ENCODE measurements at regions not wholly inside any gene's neighbourhood (a gene's known extent, or its start where the extent isn't known, plus 50 kb on each side); places are given as distances from the start of the nearest gene placed in this dataset.

- no peak for DNase-seq
Measured at GRCh38 chr12:91418221-91419090, 235.8 kb upstream of the DCN start.

GRCh38 chr12:91417650-91418049 lies 235.0 kb upstream of the DCN start:
- no peak for DNase-seq

DNA sequence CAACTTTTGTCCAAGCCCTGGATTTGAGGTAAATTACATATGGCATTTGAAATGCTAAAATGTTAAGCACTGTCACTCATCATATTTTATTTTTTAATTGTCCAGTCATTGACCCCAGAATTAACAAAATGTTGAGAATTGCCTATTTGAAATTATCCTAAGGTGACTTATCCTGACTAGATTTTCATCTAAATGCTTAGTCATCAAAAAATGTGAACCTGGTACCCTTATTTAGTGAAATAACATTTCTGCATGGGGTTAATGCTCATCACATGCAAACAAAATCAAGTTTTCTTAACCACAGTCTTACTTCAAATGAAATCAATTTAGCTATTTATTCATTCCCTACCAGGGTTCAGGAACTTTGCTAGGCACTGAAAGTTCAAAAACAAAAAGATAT lies 232.0 kb upstream of the DCN start:
- DNase-seq: no peak

- no peak for DNase-seq
Measured at GRCh38 chr12:91413581-91414546, 231.2 kb upstream of the DCN start.

GRCh38 chr12:91406920-91407341 lies 224.3 kb upstream of the DCN start:
- no peak for DNase-seq

DNA sequence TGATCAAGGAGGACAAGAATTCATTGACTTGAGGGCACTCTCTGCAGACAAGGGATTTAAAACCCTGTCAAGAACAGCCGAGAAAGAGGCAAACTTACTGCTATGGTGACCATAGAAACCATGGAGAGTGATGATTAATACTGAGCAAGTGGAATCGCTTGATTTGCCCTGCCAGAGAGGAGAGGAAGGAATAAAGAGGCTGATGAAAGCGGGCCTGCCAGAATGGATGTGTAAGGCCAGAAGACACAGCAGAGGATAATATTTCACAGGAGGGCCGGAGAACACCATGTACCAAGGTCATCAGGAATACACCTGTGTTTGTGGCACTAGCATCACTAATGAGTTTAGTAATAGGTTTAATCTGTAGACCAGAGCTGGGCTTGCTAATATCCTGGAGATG lies 221.8 kb upstream of the DCN start:
- DNase-seq: no peak

- DNase-seq: no peak
Measured at GRCh38 chr12:91401190-91401589, 218.6 kb upstream of the DCN start.

GRCh38 chr12:91400271-91400670 lies 217.7 kb upstream of the DCN start:
- DNase-seq: no peak

DNA sequence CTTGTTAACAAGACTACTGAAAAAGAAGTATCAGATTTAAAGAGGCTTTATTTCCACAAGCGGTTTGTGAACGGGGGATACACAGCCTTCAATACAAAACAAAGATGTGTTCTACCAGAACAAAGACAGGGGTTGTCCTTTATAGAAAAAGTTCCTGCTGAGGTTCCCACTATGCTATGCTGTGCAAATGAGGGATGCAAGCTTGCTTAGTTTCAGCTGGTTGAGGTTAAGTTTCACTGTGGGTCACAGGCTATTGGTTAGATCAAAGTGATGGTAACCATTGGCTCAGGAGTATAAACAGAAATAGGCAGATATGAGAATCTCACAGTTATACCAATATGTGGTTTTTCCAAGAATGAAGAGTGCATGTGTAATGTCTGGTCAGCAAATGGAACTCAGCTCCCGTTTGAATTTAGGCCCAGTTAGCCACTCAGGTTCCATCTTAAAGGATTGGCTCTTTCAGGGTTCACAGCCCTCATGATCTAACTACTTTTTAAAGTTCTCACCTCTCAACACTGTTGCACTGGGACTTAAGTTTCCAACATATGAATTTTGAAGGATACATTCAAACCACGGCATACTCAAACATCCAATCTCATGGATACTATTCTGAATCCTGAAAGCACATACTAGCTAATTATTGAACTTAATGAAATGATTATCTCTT lies 215.4 kb upstream of the DCN start:
- no peak for DNase-seq

GRCh38 chr12:91396293-91396692 lies 213.7 kb upstream of the DCN start:
- no peak for DNase-seq

GRCh38 chr12:91395628-91396135 lies 213.1 kb upstream of the DCN start:
- no peak for DNase-seq

DNA sequence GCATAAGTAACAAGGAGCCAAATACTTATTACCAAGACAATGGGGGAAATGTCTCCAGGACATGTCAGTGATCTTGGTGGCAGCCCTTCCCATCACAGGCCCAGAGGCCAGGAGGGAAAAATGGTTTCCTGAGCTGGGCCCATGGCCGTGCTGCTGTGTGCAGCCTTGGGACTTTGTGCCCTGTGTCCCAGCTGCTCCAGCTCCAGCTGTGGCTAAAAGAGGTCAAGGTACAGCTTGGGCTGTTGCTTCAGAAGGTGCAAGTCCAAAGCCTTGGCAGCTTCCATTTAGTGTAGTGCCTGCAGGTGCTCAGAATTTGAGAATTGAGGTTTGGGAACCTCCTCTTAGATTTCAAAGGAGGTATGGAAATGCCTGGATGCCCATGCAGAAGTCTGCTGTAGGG lies 212.3 kb upstream of the DCN start:
- DNase-seq: no peak

GRCh38 chr12:91388573-91388972 lies 206.0 kb upstream of the DCN start:
- DNase-seq: no peak

- no peak for DNase-seq
Measured at GRCh38 chr12:91387461-91388134, 205.0 kb upstream of the DCN start.

- no peak for DNase-seq
Measured at GRCh38 chr12:91384806-91385205, 202.2 kb upstream of the DCN start.

- no peak for DNase-seq
Measured at GRCh38 chr12:91384366-91384765, 201.7 kb upstream of the DCN start.

- DNase-seq: no peak
Measured at GRCh38 chr12:91383099-91383498, 200.5 kb upstream of the DCN start.

- DNase-seq: peak; percentile 84
Measured at GRCh38 chr12:91382081-91382543, 199.5 kb upstream of the DCN start.

- DNase-seq: peak; percentile 11
Measured at GRCh38 chr12:91381309-91381804, 198.7 kb upstream of the DCN start.

GRCh38 chr12:91380631-91381030 lies 198.0 kb upstream of the DCN start:
- DNase-seq: no peak

DNA sequence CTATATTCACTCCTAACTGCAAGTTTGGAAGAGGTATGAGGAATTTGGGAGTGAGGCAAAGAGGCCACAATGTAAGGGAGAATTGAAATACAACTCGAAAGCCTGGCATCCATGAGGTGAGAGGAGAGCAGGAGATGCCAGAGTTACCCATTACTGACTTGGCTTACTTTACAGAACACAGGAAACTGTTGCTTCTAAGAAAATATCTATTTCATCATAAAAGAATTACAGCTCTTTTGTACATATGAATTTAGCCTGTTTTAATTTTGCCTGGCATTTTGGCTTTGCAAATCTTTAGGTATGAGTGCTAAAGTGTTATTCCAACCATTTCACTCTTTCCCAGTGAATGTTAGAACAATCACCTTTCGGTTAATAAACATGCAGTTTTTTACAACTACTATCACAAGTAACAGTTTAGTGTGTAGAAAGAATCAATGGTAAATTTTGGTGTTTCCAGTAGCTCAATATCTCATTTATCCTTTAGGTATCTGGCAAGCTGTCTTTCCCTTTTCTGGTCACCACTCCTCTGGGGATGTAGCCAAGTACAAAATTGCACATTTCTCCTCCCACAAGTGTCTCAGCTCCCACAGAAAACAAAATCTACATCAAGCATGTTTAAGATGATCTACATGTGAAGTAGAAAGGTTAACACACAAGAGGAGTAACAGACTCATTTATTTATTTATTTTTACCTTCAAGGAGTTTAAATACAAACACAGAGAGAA lies 196.6 kb upstream of the DCN start:
- DNase-seq: no peak
